LNCaP clone FGC (cell line): ENCODE measurements at regions not wholly inside any gene's neighbourhood (a gene's known extent, or its start where the extent isn't known, plus 50 kb on each side); places are given as distances from the start of the nearest gene placed in this dataset.
"Not testable (repeated sequence)": the region's sequence is repeated elsewhere in the genome, so short reads cannot be mapped to it uniquely, and the experiment has no call there.

Source experiments
- DNase-seq: peaks from one replicate; pipeline ENCODE4 v3.0.0-alpha.2; 2011; ENCODE audit warnings: low read depth
- H3K4me3 ChIP-seq: 2 replicates; pipeline ENCODE4 v1.5.1; 2011; ENCODE audit warnings: mild to moderate bottlenecking, low read depth, low read length, control low read depth
- TF ChIP-seq, protein P1 (sequence below): IDR thresholded peaks from 2 replicates; pipeline ENCODE4 v1.5.1; 2012; ENCODE audit warnings: mild to moderate bottlenecking; ENCODE audit not compliant: control insufficient read depth, insufficient read depth; ENCODE audit errors: extremely low read depth

DNA sequence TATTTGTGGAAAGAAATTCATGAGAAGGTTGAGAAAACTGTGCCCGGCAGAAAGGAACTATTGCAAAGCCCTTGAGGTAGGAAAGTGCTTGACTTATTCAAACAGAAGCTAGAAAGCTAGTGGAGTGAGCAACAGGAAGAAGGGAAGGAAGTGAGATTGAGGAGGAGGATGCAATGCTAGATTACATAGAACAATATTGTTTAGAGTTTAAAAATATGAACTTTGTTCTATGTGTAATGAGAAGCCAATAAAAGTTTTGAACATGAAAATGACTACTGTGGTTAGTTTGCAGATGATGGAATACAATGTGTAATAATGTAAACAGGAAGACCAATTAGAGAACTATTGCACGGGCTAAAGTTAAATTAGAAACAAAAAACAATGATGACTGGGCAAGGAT is 853.1 kb downstream of the TTLL7 start:
- H3K4me3 ChIP-seq, DNase-seq: not testable (repeated sequence)

DNA sequence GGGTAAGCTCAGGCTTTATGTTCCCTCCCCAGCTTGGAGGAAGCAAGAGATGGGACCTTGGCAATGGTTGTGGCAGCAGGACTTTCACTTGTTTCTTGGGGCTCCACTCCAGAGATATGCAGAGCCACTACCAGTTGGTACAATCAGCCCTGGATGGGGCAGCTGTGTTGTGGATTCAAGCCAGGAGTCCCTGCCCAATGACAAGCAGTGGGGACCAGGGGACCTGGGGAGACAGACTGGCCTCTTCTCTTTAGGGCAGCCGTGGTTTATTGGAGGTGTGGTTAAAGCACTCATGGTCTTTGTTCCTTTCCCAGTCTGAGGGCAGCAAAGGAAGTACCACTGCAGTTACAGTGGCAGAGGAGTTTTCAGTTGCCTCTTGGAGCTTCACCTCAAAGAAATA is 856.1 kb downstream of the TTLL7 start:
- not testable (repeated sequence) for H3K4me3 ChIP-seq, DNase-seq

DNA sequence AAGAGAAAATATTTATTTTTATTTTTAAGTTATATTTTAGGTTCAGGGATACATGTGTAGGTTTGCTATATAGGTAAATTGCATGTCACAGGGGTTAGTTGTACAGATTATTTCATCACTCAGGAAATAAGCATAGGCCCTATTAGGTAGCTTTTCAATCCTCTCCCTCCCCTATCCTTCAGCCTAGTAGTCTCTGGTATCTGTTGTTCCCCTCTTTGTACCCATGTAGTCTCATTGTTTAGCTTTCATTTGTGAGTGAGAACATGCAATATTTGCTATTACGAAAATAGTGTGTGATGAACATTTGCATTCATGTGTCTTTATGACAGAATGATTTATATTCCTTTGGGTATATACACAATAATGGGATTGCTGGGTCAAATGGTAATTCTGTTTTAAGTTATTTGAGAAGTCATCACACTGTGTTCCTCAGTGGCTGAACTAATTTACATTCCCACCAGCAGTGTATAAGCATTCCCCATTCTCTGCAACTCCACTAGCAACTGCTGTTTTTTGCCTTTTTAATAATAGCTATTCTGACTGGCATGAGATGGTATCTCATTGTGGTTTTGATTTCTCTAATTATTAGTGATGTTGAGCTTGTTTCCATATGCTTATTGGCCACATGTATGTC is 863.3 kb downstream of the TTLL7 start:
- not testable (repeated sequence) for DNase-seq, H3K4me3 ChIP-seq

DNA sequence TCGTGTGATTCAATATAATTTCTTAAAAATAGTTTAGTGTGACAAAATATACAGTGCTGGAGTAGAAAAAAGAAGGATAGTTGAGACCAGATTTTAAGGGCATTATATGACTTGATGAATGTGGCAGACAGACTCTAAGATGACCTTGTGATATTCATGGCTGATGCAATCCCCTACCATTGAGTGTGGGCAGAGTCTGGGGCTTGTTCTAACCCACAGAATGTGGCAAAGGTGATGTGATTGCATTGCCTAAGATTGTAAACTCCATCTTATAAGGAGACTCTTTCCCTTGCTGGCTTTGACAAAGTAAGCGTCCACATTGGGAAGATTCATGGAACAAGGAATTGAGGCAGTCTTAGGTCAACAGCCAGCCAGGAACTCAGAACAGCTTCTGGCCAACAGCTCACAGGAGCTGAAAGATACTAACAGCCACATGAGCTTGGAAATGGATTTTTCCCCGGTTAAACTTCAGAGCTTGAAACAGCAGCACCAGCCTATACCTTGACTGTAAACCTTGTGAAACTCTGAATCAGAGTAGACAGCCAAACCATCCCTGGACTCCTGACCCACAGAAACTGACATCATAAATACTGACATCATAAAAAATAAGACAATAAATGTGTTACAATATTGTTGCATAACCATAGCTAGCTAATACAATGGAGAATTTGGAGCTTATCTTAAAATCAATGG is 864.5 kb downstream of the TTLL7 start:
- H3K4me3 ChIP-seq, DNase-seq: not testable (repeated sequence)

DNA sequence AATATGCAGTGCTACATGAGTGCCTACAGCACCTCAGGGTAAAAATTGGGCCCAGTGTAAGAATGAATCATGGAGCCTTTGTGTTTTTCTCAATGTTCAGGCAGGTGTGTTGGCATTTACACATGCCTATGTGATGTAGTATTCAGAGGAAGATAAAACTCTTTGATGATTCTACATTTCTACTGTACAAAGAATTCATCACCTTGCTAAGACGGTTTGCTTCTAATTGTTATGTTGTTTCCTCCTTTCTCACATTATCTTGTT is 867.3 kb downstream of the TTLL7 start:
- no peak for DNase-seq
- TF ChIP-seq, protein P1, sequence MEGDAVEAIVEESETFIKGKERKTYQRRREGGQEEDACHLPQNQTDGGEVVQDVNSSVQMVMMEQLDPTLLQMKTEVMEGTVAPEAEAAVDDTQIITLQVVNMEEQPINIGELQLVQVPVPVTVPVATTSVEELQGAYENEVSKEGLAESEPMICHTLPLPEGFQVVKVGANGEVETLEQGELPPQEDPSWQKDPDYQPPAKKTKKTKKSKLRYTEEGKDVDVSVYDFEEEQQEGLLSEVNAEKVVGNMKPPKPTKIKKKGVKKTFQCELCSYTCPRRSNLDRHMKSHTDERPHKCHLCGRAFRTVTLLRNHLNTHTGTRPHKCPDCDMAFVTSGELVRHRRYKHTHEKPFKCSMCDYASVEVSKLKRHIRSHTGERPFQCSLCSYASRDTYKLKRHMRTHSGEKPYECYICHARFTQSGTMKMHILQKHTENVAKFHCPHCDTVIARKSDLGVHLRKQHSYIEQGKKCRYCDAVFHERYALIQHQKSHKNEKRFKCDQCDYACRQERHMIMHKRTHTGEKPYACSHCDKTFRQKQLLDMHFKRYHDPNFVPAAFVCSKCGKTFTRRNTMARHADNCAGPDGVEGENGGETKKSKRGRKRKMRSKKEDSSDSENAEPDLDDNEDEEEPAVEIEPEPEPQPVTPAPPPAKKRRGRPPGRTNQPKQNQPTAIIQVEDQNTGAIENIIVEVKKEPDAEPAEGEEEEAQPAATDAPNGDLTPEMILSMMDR: no peak
- H3K4me3 ChIP-seq: no peak overlapping the region

DNA sequence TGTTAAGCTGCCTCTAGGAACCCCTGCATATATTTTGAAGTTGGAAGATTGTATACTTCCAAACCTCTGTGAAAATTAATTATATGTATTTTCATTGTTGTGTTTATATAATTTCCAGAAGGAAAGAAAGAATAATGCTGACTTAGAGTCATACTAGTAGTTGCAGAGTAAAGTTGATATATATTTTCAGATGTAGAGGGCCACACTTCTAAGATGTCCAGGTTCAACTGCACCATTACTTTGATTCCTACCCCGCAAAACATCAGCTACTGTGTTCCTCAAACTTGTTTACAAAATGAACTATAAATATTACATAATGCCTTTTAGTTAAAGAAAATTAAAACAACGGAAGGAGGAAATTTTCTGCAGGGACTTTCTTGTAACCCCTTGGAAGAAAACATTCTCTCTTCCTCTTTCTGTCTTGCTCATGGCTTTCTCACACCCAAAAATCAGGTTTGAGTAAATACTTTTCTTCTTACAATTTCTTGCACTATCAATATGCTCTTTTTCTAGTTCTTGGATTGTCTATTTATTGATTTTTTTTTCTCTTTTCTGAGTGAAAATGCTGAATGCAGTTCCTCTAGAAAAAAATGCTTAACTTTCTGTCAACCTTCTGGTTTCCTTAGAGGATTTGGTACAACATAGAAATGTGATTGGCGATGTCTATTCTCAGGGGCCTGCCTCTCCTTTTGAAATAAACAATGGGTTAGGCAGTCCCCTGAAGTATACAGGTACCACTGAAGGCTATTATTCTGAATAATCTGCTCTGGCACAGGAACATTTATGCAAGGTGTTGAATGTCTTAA is 867.8 kb downstream of the TTLL7 start:
- TF ChIP-seq, protein P1: no peak
- DNase-seq: no peak
- H3K4me3 ChIP-seq: no peak overlapping the region

DNA sequence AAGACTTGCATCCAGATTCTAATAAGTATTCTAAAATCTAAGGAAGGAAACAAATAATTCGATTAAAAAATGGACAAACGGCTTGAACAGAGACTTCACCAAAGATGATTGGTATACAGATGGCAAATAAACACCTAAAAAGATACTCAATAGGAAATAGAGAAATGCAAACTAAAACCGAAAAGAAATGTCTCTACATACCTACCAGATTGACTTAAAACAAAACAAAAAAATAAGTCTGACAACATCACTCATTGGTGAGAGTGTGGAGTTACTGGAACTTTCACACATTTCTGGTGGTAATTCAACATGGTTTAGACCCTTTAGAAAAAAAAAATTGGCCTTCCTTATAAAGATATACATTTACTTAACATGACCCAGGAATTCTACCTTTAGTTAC is 869.8 kb downstream of the TTLL7 start:
- no peak for DNase-seq
- TF ChIP-seq, protein P1: no peak
- no peak overlapping the region for H3K4me3 ChIP-seq

DNA sequence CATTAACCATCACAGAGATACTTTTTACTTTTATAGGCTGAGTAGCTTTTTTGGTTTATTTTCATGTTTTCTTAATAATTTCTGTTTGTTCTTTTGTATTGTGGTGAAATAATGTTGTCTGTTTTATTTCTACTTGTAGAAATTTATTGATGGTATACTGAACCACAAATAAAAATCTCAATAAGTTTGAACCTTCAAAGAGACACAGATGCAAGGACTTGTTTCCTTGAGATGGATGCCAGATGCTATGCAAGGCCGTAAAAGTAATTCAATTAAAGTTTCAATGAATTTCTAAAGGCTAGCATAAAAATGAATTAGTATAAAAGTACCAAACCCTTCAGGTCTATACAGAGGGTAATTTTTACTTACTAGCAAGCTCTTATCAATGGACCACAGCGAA is 873.5 kb downstream of the TTLL7 start:
- TF ChIP-seq, protein P1: no peak

DNA sequence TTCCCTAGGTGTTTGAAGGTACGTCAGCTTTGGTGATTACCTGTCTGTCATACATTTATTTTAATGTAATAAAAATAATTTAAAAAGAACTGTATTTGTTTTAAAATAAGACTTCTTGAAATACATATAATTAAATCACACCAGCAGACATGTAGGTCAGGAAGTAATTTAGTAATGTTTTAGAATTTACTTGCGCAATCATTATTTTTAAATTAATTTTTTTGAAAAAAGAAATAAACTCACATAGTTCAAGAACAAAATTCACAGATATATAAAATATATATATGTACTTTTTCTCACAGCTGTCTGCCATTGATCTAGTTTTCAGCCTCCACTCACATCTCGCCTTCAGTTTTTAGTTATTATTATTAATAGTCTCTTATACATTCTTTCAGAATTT is 875.9 kb downstream of the TTLL7 start:
- DNase-seq: no peak
- no peak overlapping the region for H3K4me3 ChIP-seq
- TF ChIP-seq, protein P1: no peak

More for the DNA sequence above, 873.5 kb downstream of the TTLL7 start:
- no peak for DNase-seq
- H3K4me3 ChIP-seq: no peak overlapping the region
